ENCODE measurements at regions not wholly inside any gene's neighbourhood (a gene's known extent, or its start where the extent isn't known, plus 50 kb on each side); places are given as distances from the start of the nearest gene placed in this dataset.

DNA sequence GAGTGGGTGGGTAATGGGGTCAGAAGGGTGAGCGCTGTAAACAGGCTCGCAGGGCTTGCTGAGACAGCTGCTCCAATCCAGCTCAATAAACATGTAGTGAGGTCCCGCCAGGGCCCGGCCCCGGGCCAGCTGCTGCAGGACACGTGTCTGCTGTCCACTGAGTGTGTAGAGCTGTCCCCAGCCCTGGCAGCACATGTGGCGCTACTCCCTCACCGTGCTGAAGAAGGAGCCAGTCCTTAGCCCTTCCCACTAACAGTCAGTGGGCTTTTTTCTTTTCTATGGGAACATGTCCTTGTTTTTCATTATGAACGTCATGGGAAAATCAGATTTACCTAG lies 78.9 kb upstream of the C1orf174 start:
- Histone ChIP-seq H3K4me1 (ENCODE audit: control insufficient read depth, insufficient read depth, low read length) (no peaks in the 10 kb centered on the region), H3K27me3 (ENCODE audit: control insufficient read depth, insufficient read depth, low read length) (no peaks in the 10 kb centered on the region), H3K9ac (ENCODE audit: low read depth, low read length) (no peak overlapping the region), H3K4me3 (ENCODE audit: low read depth, low read length) (no peak overlapping the region), H3K36me3 (ENCODE audit: control insufficient read depth, insufficient read depth, low read length) (no peaks in the 10 kb centered on the region), H3K9me3 (ENCODE audit: control insufficient read depth, insufficient read depth, low read length) (peaks cover 14% of the 10 kb centered on the region)

DNA sequence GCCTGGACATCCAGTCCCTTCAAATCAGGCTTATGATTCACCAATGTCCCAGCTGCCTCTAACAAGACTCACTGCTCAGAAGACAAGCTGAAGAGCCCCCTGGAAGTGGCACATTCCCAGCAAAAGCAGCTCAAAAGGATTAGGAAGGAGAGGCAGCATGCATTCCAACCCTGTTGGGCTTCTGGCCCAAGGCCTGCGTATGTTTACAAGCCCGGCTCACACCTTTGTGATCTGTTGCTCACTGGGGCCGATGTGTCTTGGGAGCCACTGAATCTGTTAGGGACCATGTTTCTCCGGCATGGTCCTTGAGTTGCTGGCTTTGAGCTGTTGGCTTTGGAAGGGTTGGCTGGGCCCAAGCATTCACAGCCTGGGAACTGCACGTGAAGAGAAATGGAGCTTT lies 81.2 kb upstream of the C1orf174 start:
- no peak overlapping the region for H3K4me3 ChIP-seq (ENCODE audit: low read depth, low read length)
- H3K9ac ChIP-seq (ENCODE audit: low read depth, low read length), result no peak overlapping the region
- H3K9me3 ChIP-seq (ENCODE audit: control insufficient read depth, insufficient read depth, low read length), result peaks cover 6% of the 10 kb centered on the region
- H3K27me3 ChIP-seq (ENCODE audit: control insufficient read depth, insufficient read depth, low read length), result no peaks in the 10 kb centered on the region
- no peaks in the 10 kb centered on the region for H3K36me3 ChIP-seq (ENCODE audit: control insufficient read depth, insufficient read depth, low read length)
- no peaks in the 10 kb centered on the region for H3K4me1 ChIP-seq (ENCODE audit: control insufficient read depth, insufficient read depth, low read length)

DNA sequence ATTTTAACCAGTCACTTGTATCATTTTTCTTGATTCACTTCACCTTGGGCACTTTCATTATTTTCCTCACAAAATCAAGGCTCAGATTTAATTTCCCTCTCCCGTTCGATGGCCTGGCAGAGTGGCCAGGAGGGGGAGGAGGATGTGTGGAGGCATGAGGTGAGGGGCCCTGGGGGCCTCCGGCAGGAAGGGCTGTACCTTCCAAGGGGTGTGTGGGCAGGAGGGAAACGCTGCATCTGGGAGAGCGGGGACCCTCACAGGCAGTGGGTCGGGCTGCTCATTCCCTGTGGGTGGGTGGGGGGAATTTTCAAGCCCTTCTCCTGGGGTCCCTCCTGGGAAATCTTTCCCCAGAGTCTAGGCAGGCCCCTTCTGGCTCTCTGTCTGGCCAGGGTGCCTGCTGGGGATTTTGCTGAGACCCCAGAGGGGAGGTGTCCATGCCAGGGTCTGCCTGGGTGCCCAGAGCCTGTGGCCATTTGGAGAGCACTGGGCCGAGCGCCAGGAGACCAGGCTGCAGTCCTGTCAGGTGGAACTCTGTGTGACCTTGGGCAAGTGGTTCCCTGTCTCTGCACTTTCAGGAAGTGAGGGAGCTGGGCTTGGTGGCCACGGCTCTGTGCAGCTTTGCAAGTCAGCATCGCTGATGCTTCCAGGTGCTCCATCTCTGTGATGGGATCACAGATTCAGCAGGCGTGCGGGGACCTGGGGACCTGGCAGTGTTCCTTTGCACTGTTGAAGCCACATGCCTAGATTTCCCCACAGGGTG lies 81.9 kb upstream of the C1orf174 start:
- no peaks in the 10 kb centered on the region for H3K36me3 ChIP-seq (ENCODE audit: control insufficient read depth, insufficient read depth, low read length)
- no peaks in the 10 kb centered on the region for H3K4me1 ChIP-seq (ENCODE audit: control insufficient read depth, insufficient read depth, low read length)
- peaks cover 3% of the 10 kb centered on the region for H3K9me3 ChIP-seq (ENCODE audit: control insufficient read depth, insufficient read depth, low read length)
- H3K27me3 ChIP-seq (ENCODE audit: control insufficient read depth, insufficient read depth, low read length), result no peaks in the 10 kb centered on the region
- no peak overlapping the region for H3K9ac ChIP-seq (ENCODE audit: low read depth, low read length)
- H3K4me3 ChIP-seq (ENCODE audit: low read depth, low read length), result no peak overlapping the region

DNA sequence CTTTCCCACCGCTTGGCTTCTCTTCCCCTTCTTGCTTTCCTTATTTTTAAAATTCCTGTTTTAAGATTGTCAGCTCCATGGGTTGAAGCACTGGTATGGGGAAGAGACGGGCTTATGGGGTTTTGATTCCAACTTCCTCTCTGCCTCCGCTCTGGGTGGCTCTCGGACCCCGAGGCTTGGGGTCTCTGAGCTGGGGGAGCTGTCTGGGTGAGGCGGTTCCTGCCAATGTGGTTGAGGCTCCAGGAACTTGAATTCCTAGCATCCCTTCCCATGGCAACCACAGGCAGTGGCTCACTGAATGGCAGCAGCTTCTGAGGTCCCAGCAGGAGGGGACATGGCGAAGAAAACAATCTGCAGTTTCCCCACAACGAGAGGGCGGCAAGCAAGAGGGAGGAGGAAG lies 83.1 kb upstream of the C1orf174 start:
- no peaks in the 10 kb centered on the region for H3K36me3 ChIP-seq (ENCODE audit: control insufficient read depth, insufficient read depth, low read length)
- no peaks in the 10 kb centered on the region for H3K27me3 ChIP-seq (ENCODE audit: control insufficient read depth, insufficient read depth, low read length)
- no peak overlapping the region for H3K4me3 ChIP-seq (ENCODE audit: low read depth, low read length)
- no peaks in the 10 kb centered on the region for H3K4me1 ChIP-seq (ENCODE audit: control insufficient read depth, insufficient read depth, low read length)
- no peak overlapping the region for H3K9ac ChIP-seq (ENCODE audit: low read depth, low read length)
- H3K9me3 ChIP-seq (ENCODE audit: control insufficient read depth, insufficient read depth, low read length), result no peaks in the 10 kb centered on the region

DNA sequence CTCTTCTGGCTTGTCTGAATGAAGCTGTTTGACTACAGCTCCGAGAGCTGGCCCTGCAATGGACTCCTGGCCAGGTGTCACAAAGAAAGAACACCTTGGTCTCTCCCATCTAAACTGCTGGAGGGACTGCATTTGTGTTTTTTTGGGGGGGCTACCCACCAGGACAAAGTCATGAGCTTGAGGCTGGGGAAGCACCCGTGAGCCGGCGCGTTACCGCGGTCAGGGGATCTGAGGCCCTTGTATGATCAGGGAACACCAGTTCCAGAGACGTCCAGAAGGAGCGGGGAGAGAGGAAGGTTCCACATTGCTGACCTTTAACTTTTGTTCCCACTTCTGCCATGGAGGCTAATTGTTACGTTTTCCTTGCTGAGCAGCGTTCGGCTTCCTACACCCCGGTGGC lies 84.5 kb upstream of the C1orf174 start:
- Histone ChIP-seq H3K36me3 (ENCODE audit: control insufficient read depth, insufficient read depth, low read length) (no peaks in the 10 kb centered on the region), H3K4me1 (ENCODE audit: control insufficient read depth, insufficient read depth, low read length) (no peaks in the 10 kb centered on the region), H3K9ac (ENCODE audit: low read depth, low read length) (no peak overlapping the region), H3K9me3 (ENCODE audit: control insufficient read depth, insufficient read depth, low read length) (no peaks in the 10 kb centered on the region), H3K27me3 (ENCODE audit: control insufficient read depth, insufficient read depth, low read length) (no peaks in the 10 kb centered on the region), H3K4me3 (ENCODE audit: low read depth, low read length) (no peak overlapping the region)

DNA sequence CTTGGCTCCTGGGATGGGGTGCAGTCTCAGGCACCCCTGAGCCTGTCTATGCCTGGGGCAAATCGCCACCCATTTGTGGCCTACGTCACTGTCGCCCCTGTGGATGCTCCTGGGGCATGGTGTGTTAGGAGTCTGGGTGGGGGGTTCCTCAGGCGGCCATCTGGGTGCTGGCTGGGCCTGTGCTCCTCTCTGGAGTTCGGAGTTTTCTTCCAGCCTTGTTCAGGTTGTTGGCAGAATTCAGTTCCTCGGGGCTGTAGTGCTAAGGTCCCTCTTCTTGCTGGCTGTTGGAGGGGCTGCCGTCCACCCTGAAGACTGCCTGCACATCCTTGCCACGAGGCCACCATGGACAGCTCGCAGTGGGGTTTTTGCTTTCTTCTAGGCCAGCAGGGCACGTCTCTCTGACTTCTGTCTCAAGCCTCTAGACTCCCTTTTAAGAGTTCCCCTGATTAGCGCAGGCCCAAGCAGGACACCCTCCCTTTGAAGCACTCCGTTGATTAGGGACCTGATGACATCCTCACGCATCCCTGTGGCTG lies 86.7 kb upstream of the C1orf174 start:
- Histone ChIP-seq H3K9me3 (ENCODE audit: control insufficient read depth, insufficient read depth, low read length) (no peaks in the 10 kb centered on the region), H3K9ac (ENCODE audit: low read depth, low read length) (no peak overlapping the region), H3K27me3 (ENCODE audit: control insufficient read depth, insufficient read depth, low read length) (no peaks in the 10 kb centered on the region), H3K36me3 (ENCODE audit: control insufficient read depth, insufficient read depth, low read length) (no peaks in the 10 kb centered on the region), H3K4me3 (ENCODE audit: low read depth, low read length) (no peak overlapping the region), H3K4me1 (ENCODE audit: control insufficient read depth, insufficient read depth, low read length) (no peaks in the 10 kb centered on the region)

DNA sequence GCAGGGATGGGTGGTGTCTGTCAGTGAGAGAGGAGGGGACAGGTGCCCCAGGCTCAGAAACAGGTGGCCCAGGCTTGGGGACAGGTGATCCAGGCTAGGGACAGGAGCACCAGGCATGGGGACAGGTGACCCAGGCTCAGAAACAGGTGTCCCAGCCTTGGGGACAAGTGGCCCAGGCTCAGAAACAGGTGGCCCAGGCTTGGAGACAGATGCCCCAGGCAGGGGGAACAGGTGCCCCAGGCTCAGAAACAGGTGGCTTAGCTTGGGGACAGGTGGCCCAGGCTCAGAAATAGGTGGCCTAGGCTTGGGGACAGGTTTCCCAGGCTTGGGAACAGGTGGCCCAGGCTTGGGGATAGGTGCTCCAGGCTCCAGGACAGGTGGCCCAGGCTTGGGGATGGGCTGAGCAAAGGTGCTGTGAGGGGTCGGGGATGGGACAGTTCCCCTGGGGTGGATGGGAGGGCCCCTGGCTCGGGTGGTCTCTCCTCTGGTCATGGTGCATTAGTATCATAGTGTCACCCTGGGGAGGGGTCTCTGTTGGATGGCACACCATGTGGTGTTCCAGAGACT lies 87.7 kb upstream of the C1orf174 start:
- no peak overlapping the region for H3K4me3 ChIP-seq (ENCODE audit: low read depth, low read length)
- H3K27me3 ChIP-seq (ENCODE audit: control insufficient read depth, insufficient read depth, low read length), result no peaks in the 10 kb centered on the region
- H3K9ac ChIP-seq (ENCODE audit: low read depth, low read length), result no peak overlapping the region
- H3K9me3 ChIP-seq (ENCODE audit: control insufficient read depth, insufficient read depth, low read length), result no peaks in the 10 kb centered on the region
- no peaks in the 10 kb centered on the region for H3K4me1 ChIP-seq (ENCODE audit: control insufficient read depth, insufficient read depth, low read length)
- H3K36me3 ChIP-seq (ENCODE audit: control insufficient read depth, insufficient read depth, low read length), result no peaks in the 10 kb centered on the region

DNA sequence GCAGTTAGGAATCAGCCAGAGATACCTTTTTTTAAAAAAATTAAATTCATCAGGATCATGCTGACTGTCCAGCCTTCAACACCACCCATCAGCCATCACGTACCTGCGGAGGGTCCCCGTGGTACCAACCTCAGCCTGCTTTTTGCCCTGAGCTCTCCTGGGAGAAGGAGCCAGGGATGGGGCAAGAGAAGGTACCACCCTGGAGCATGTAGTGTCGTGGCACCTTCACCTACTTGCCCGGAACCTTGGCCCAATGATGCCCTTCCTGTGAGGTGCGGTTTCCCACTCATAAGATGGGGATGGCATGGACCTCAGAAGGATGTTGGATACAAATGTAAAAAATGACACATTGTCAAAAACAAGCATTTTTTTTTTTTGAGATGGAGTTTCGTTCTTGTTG lies 88.4 kb upstream of the C1orf174 start:
- H3K4me1 ChIP-seq (ENCODE audit: control insufficient read depth, insufficient read depth, low read length), result no peaks in the 10 kb centered on the region
- H3K9ac ChIP-seq (ENCODE audit: low read depth, low read length), result no peak overlapping the region
- no peak overlapping the region for H3K4me3 ChIP-seq (ENCODE audit: low read depth, low read length)
- no peaks in the 10 kb centered on the region for H3K27me3 ChIP-seq (ENCODE audit: control insufficient read depth, insufficient read depth, low read length)
- H3K9me3 ChIP-seq (ENCODE audit: control insufficient read depth, insufficient read depth, low read length), result no peaks in the 10 kb centered on the region
- no peaks in the 10 kb centered on the region for H3K36me3 ChIP-seq (ENCODE audit: control insufficient read depth, insufficient read depth, low read length)

DNA sequence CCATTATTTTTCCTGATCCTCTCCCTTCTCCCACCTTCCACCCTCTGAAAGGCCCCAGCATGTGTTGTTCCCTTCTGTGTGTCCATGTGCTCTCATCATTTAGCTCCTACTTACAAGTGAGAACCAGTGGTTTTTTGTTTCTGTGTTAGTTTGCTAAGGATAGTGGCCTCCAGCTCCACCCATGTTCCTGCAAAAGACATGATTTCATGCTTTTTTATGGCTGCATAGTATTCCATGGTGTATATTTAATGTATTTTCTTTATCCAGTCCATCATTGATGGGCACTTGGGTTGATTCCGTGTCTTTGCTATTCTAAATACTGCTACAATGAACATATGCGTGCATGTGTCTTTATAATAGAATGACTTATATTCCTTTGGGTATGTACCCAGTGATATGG lies 89.4 kb upstream of the C1orf174 start:
- no peaks in the 10 kb centered on the region for H3K9me3 ChIP-seq (ENCODE audit: control insufficient read depth, insufficient read depth, low read length)
- no peaks in the 10 kb centered on the region for H3K4me1 ChIP-seq (ENCODE audit: control insufficient read depth, insufficient read depth, low read length)
- no peak overlapping the region for H3K4me3 ChIP-seq (ENCODE audit: low read depth, low read length)
- no peaks in the 10 kb centered on the region for H3K36me3 ChIP-seq (ENCODE audit: control insufficient read depth, insufficient read depth, low read length)
- no peaks in the 10 kb centered on the region for H3K27me3 ChIP-seq (ENCODE audit: control insufficient read depth, insufficient read depth, low read length)
- no peak overlapping the region for H3K9ac ChIP-seq (ENCODE audit: low read depth, low read length)

DNA sequence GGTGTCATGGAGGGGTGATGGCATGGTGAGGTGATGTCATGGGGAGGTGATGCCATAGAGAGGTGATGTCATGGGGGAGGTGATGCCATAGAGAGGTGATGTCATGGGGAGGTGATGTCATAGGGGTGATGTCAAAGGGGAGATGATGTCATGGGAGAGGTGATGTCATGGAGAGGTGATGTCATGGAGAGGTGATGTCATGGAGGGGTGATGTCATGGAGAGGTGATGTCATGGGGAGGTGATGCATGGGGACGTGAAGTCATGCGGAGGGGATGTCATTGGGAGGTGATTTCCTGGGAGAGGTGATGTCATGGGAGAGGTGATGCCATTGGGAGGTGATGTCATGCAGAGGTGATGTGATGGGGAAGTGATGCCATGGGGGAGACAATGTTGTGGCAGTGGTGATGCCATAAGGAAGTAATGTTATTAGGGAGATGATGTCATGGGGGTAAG lies 92.1 kb upstream of the C1orf174 start:
- H3K9ac ChIP-seq (ENCODE audit: low read depth, low read length), result no peak overlapping the region
- no peaks in the 10 kb centered on the region for H3K27me3 ChIP-seq (ENCODE audit: control insufficient read depth, insufficient read depth, low read length)
- H3K4me3 ChIP-seq (ENCODE audit: low read depth, low read length), result no peak overlapping the region
- H3K4me1 ChIP-seq (ENCODE audit: control insufficient read depth, insufficient read depth, low read length), result no peaks in the 10 kb centered on the region
- H3K36me3 ChIP-seq (ENCODE audit: control insufficient read depth, insufficient read depth, low read length), result no peaks in the 10 kb centered on the region
- no peaks in the 10 kb centered on the region for H3K9me3 ChIP-seq (ENCODE audit: control insufficient read depth, insufficient read depth, low read length)

DNA sequence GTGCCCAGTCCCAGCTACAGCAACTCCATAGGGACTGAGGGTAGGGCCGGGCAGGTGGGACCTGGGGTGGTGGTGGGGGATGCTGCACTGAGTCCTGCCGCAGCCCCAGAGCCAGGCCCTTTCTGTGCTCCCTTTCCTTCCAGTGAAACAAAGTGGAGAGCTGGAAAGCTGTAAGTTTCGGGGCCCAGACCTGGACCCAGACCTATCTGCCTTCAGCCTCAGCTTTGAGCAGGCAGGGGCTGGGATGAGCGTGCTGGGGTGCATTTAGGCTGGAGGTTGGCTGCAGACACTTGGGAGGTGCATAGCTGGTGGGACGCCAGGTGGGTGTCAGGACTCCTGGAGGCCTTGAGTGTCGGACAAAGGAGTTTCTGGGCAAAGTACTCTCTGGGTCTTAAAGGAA lies 92.7 kb upstream of the C1orf174 start:
- Histone ChIP-seq H3K9me3 (ENCODE audit: control insufficient read depth, insufficient read depth, low read length) (no peaks in the 10 kb centered on the region), H3K27me3 (ENCODE audit: control insufficient read depth, insufficient read depth, low read length) (no peaks in the 10 kb centered on the region), H3K4me3 (ENCODE audit: low read depth, low read length) (no peak overlapping the region), H3K9ac (ENCODE audit: low read depth, low read length) (no peak overlapping the region), H3K4me1 (ENCODE audit: control insufficient read depth, insufficient read depth, low read length) (no peaks in the 10 kb centered on the region), H3K36me3 (ENCODE audit: control insufficient read depth, insufficient read depth, low read length) (no peaks in the 10 kb centered on the region)

DNA sequence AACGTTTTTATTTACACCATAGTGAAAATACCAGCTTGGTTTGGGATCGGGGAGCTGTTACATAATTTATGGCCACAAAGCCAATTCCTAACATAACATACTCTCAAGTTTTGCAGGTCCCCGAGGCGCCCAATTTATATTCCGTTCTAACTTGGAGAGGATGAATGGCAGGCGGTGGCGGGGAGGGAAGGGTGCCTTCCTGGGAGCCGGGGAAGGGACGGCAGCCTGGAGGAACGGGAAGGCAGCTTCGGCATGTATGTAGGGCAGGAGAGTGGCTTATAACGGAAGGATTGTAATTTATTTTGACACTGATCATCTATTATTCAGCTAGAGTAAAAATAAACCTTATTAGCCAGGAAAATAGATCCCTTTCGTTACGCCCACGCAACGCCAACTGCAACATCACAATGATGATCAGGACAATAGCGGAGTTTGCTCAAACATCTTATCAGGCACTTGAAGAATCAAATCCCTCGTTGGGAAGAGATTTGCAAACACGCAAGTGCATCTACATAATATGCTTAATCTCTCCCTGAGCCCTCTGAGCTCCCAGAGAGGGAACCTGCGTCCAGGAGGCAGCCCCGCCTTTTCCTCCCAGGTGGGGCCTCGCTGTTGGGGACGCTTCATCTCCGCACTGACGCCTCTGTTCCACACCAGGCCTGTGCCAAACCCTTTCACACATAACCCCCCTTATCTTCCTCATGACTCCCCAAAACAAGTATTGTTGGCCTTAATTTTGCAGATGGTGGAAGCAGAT lies 93.7 kb upstream of the C1orf174 start:
- Histone ChIP-seq H3K9ac (ENCODE audit: low read depth, low read length) (no peak overlapping the region), H3K27me3 (ENCODE audit: control insufficient read depth, insufficient read depth, low read length) (no peaks in the 10 kb centered on the region), H3K4me1 (ENCODE audit: control insufficient read depth, insufficient read depth, low read length) (no peaks in the 10 kb centered on the region), H3K36me3 (ENCODE audit: control insufficient read depth, insufficient read depth, low read length) (no peaks in the 10 kb centered on the region), H3K9me3 (ENCODE audit: control insufficient read depth, insufficient read depth, low read length) (no peaks in the 10 kb centered on the region), H3K4me3 (ENCODE audit: low read depth, low read length) (no peak overlapping the region)
